ENCODE measurements at regions not wholly inside any gene's neighbourhood (a gene's known extent, or its start where the extent isn't known, plus 50 kb on each side); places are given as distances from the start of the nearest gene placed in this dataset.
"Not testable (repeated sequence)": the region's sequence is repeated elsewhere in the genome, so short reads cannot be mapped to it uniquely, and the experiment has no call there.

GRCh38 chr6:6812427-6812826, 223.9 kb downstream of the LY86 start:
- DNase-seq (ENCODE audit: low spot score) = no peak

GRCh38 chr6:6815732-6816131, 227.2 kb downstream of the LY86 start:
- DNase-seq (ENCODE audit: low spot score) = no peak

DNA sequence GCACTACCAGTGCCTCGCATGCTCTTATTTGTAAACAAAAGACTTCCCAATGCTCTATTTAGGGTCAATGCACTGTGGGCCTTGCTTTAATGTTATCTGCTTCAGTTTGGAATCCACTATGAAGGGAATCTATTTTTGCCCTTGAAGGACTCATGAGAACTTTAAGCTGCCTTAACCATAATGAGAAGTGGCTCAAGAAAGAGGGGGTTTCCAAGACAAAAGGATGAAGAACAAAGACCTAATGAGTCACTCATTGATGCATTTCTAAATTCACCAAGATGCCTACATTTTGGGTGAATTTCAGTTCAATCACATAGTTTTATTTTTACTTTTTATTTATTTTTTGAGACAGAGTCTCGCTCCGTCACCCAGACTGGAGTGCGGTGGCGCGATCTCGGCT, 228.2 kb downstream of the LY86 start:
- no peak for DNase-seq (ENCODE audit: low spot score)

DNA sequence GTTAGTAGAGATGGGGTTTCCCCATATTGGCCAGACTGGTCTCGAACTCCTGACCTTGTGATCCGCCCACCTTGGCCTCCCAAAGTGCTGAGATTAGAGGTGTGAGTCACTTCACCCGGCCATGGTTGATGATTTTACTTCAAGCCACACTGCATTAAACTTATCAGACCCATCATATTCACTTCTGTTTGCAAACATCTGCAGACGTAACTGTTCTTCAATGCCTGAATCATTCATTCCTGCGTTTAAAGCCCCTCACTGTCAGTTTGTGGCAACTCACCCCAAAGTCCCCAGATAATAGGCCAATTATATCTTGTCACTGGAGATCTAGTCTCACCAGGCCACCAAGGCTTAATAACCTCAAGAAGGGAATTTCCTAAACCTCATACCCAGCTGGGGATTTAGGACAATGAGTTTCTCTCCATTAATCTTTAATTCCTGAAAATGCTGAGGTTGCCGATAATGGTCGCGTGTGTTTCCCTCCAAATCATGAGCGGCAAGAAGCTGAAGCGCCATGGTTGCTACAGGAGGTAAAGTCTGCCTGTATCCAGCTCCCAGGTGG, 229.6 kb downstream of the LY86 start:
- DNase-seq (ENCODE audit: low spot score) = no peak

DNA sequence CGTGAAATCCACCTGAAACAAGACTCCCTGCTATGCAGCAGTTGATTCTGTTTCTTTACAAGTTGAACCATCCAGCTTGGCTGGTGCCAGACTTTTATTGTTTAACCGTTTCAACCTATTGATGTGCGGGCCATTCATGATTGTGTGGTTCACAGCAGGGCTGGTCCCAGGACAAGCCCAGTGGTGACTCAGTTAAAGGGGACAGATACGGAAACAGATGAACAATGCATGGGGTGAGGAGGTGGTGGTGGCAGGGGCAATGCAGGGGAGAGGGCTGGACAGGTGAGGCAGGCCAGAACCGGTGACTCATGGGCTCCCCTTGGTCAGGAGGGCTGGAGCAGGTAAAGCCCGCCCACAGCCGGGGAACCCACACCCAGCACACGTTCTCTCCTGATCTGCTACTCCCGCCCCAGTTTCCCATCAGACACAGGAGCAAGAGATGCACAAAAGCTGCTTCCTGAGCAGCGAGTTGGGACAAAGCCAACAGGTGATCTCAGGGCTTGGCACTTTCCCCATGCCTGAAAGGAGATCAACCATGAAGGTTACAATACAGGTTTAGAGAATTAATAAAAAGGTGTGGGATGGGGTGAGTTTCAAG, 232.2 kb downstream of the LY86 start:
- DNase-seq (ENCODE audit: low spot score) = no peak

- DNase-seq (ENCODE audit: low spot score) = no peak
Measured at GRCh38 chr6:6821639-6822261, 233.2 kb downstream of the LY86 start.

- DNase-seq (ENCODE audit: low spot score) = no peak
Measured at GRCh38 chr6:6823030-6823429, 234.5 kb downstream of the LY86 start.

DNA sequence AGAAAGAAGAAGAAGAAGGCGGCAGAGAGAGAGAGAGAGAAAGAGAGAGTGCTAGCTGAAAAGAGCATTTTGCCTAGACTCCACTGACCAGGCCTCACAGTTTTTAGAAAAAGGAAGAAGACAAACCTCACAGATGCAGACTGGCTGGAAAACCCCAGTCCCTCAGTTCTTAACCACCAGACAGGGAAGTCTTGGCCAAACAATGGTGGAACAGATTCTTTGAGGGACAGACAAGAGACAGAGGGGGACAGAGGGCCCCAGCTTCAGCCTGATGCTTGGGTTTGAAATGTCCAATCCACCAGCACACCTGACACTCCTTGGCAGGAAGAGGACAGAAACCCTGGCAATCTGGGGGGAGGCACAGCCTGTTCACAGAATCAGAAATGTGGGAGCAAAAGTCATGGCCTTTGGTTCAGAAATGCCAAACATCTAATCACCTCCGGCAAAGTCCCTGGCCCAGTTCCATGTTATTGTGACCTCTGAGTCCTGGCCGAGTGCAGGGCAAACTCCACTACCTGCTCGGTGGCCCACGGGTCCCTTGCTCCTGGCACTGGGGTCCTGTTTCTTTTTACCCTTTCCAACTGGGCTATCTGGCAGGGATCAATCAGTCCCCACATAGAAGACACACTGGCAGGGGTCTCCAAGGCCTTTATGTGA, 235.2 kb downstream of the LY86 start:
- DNase-seq (ENCODE audit: low spot score) = no peak

DNA sequence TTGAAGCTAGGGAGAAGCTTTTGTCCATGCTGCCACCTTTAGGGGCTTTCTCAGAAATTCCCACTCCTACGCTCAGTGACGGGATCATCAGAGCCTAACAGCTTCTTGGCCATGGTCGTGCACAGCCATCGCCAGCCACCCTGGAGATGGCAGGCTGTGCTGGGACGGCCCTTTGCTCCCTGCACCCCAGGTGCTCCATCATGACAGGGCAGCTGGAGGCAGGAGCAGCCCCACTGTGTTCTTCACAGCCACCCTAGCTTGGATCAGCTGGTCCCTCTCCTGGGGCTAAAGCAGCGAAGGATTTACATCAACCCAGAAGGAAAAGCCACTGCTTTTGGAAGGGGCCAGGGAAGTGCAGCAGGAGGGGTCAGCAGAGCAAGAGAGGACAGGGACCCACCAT, 235.9 kb downstream of the LY86 start:
- no peak for DNase-seq (ENCODE audit: low spot score)

GRCh38 chr6:6825193-6825784, 236.8 kb downstream of the LY86 start:
- DNase-seq (ENCODE audit: low spot score) = no peak

DNA sequence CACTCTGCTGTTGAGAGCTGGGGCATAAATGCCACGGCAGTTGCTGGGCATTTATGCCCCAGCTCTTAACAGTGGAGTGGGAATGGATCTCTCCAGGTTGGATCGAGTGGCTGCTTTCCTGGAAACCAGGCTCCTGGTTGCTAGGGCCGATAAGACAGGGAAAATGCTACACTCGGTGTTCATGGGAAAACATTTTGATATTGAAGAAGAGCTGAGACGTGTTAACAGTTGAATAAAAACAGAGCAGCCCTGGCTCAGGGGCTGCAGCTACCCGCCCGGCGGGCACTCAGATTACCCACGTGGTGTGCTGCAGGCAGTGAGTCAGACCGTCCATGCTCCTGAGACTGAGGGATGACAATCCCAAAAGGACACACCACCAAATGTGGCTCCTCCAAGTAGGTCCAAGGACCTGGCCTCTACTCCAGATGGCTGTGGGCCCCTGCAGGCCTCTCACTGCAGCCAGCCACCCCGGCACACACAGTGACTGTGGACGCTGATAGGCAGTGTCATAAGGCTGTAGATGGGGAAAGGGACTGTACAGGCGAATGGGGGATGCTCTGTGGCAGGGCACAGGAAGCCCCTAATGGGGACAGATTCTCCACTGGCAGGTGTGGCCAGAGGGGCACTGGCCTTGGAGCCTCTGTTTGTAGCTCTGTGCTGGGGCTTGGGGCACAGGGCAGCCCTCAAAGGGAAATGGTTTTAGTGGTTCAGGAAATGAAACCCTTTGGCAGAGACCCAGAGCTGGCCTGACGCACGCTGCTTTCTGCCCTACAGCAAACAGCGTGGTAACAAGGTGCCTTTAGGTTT, 237.8 kb downstream of the LY86 start:
- DNase-seq (ENCODE audit: low spot score) = no peak

GRCh38 chr6:6826961-6827360, 238.4 kb downstream of the LY86 start:
- no peak for DNase-seq (ENCODE audit: low spot score)

DNA sequence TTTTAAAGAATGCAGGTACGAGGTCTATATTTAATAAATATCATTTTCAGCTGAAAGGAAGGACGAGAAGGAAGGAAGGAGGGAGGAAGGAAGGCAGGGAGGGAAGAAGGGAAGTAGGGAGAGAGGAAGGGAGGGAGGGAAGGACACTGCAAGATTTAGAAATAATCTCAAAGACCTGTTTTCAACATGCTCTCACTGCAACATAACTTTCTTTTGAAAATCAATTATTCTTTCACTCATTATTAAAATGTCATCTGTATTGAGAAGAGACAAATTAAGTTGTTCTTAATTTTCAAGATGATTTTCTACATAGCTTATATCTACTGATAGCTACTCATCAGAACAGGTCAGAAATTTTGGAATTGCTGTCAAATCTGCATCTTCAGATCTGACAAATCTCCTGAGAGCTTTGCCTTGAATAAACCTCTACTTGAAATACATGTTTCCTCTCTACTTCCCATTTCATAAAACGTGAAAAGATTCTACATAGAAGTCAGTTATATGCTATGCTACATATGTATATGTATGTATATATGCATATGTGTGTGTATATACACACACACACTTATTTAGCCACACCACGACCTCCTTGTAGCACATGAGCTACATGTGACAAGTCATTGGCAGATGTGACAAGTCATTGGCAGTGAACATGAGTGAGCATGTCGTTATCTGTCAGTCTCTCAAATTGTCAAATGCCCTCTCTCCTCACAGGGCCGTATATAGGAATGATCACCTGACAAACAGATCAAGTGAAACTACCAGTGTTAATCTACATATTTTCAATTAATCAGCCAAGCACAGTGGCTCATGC, 241.6 kb downstream of the LY86 start:
- DNase-seq (ENCODE audit: low spot score) = no peak

DNA sequence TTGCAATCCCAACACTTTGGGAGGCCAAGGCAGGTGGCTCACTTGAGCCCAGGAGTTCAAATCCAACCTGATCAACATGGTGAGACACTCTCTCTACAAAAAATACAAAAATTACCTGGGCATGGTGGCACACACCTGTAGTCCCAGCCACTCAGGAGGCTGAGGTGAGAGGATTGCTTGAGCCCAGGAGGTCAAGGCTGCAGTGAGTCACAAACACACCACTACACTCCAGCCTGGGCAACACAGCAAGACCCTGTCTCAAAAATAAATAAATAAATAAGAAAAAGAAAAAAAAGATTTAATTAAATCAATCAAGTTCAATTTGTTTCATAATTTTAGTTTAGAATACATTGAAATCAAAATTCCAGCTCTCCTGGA, 242.2 kb downstream of the LY86 start:
- DNase-seq (ENCODE audit: low spot score) = not testable (repeated sequence)

- DNase-seq (ENCODE audit: low spot score) = no peak
Measured at GRCh38 chr6:6832439-6832838, 243.9 kb downstream of the LY86 start.

DNA sequence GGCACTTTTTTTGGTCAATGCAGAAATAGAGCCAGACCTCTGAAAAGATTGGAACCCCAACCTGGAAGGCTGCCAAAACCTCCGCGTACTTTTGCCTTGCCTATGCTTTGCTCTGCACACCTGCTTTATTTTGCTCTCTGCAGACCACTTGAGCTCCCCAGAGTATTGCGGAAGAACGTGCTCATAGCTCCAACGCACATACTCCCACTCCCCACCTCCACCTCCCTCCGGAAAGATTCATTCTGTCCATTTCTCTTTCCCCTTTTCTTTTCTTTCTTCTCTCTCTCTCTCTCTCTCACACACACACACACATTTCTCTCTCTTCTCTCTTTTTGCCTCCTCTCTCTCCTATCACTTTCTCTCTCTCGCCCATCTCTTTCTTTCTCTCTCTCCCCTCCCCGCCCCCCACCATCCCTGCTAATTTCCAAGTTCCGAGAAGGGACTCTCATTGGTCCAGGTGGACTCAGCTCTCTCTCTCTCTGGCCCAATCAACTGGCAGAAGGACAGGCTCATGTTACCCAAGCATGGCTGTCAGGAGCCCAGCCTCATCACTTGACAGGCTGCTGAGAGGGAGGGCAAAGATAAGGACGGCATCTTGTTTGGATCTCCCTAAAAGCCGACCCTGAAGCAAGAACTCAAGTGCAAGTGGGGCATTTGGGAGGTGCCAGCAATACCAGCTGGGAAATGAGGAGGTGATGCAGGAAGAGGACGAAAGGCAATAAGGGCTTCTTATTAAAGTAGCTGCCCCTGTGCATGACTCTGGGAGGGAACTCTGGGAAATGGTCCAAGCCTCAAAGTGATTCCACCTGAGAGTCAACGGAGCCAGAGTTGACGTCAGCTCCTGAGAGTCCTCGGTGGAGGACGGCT, 246.1 kb downstream of the LY86 start:
- DNase-seq (ENCODE audit: low spot score) = no peak

GRCh38 chr6:6835223-6835503, 246.6 kb downstream of the LY86 start:
- DNase-seq (ENCODE audit: low spot score) = no peak

- no peak for DNase-seq (ENCODE audit: low spot score)
Measured at GRCh38 chr6:6836609-6837406, 248.3 kb downstream of the LY86 start.

DNA sequence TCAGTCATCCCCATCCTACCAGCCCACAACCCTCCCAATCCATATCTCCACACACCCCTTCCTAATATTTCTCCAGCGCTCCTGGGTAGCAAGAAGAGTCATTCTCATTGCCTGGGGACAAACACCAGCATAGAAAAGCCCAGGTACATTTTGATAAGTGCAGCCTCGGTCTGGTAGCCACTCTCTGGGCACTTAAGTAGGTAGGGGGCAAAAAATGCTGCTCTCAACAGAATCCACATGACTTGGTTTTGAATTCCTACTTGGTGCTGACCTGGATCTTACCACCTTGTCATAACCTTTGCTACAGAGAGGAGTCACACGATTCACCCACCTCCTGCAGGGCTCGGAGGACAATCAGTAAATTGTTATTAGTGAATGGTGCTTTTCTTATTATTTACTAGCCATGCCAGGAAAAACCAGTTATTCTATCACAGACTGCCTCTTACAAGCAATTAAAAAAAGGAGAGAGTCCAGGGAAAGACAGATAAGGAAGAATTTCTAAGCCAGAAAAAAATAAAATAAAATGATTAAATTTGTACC, 249.1 kb downstream of the LY86 start:
- no peak for DNase-seq (ENCODE audit: low spot score)
